ENCODE measurements at regions not wholly inside any gene's neighbourhood (a gene's known extent, or its start where the extent isn't known, plus 50 kb on each side); places are given as distances from the start of the nearest gene placed in this dataset.

- CTCF ChIA-PET, result no interaction called here
- TF ChIP-seq TCF7L2 (IDR thresholded peaks at IDR 0.05; ENCODE audit: borderline replicate concordance, low read depth, low read length), result no peak
- TF ChIP-seq SCRT2 (tag by site-specific recombination; IDR thresholded peaks at IDR 0.05), result peak; percentile 69; the same call in 1 of the 2 replicates
- peak; percentile 69 for TF ChIP-seq SCRT1 (tag by site-specific recombination; IDR thresholded peaks at IDR 0.05; ENCODE audit: borderline replicate concordance)
These were observed 137.9 kb upstream of the CPSF6 start for GRCh38 chr12:69101505-69101904.

GRCh38 chr12:69102856-69103255 lies 136.5 kb upstream of the CPSF6 start:
- no peak overlapping the region for H3K4me3 ChIP-seq (ENCODE audit: low read depth, low read length)
- peaks cover 19% of the 10 kb centered on the region for H3K4me1 ChIP-seq (ENCODE audit: control insufficient read depth, insufficient read depth, low read length)
- H3K36me3 ChIP-seq (ENCODE audit: control insufficient read depth in 2 of 2, insufficient read depth in 1 of 2, low read length in 2 of 2), result no peaks in the 10 kb centered on the region
- CTCF ChIA-PET, result interaction anchor here (0.6 kb wide), 1 partner anchor 51 kb away, joined by 3 read pairs; no protein-coding TSS in a partner anchor
- no peak for TF ChIP-seq KLF17 (tag by site-specific recombination; IDR thresholded peaks at IDR 0.05)
- TF ChIP-seq ZNF18 (tag by site-specific recombination; IDR thresholded peaks at IDR 0.05), result no peak
- TF ChIP-seq ZNF473 (tag by site-specific recombination; IDR thresholded peaks at IDR 0.05), result no peak
- TF ChIP-seq MZF1 (tag by site-specific recombination; IDR thresholded peaks at IDR 0.05; ENCODE audit: borderline replicate concordance), result no peak
- no peak for TF ChIP-seq ZNF585B (tag by site-specific recombination; IDR thresholded peaks at IDR 0.05)
- no peak for TF ChIP-seq ZNF629 (tag by site-specific recombination; IDR thresholded peaks at IDR 0.05)
- no peak for TF ChIP-seq ZSCAN18 (tag by site-specific recombination; IDR thresholded peaks at IDR 0.05)
- no peak for TF ChIP-seq ZFP3 (tag by site-specific recombination; IDR thresholded peaks at IDR 0.05; ENCODE audit: low read depth)
- no peaks in the 10 kb centered on the region for H3K9me3 ChIP-seq (ENCODE audit: control insufficient read depth, insufficient read depth, low read depth, low read length)
- POLR2A ChIA-PET, result no interaction called here
- H3K27ac ChIP-seq (ENCODE audit: extremely low read depth, low read depth, low read length), result no peak overlapping the region

More at GRCh38 chr12:69101505-69101904, 137.9 kb upstream of the CPSF6 start:
- POLR2A ChIA-PET, result no interaction called here
- Histone ChIP-seq H3K9me3 (ENCODE audit: control insufficient read depth, insufficient read depth, low read depth, low read length) (no peaks in the 10 kb centered on the region), H3K36me3 (ENCODE audit: control insufficient read depth in 2 of 2, insufficient read depth in 1 of 2, low read length in 2 of 2) (no peaks in the 10 kb centered on the region), H3K27ac (ENCODE audit: extremely low read depth, low read depth, low read length) (no peak overlapping the region), H3K4me3 (ENCODE audit: low read depth, low read length) (no peak overlapping the region), H3K4me1 (ENCODE audit: control insufficient read depth, insufficient read depth, low read length) (peaks cover 22% of the 10 kb centered on the region)

GRCh38 chr12:69105101-69105962 lies 134.0 kb upstream of the CPSF6 start:
- peak overlapping the region; percentile 64 for H3K27ac ChIP-seq (ENCODE audit: extremely low read depth, low read depth, low read length)
- TF ChIP-seq BCL11A (tag by site-specific recombination; IDR thresholded peaks at IDR 0.05; ENCODE audit: low read depth) (no peak), IKZF3 (tag by site-specific recombination; IDR thresholded peaks at IDR 0.05) (no peak), ZFP3 (tag by site-specific recombination; IDR thresholded peaks at IDR 0.05; ENCODE audit: low read depth) (no peak), ZNF776 (tag by site-specific recombination; IDR thresholded peaks at IDR 0.05; ENCODE audit: borderline replicate concordance) (no peak), ZBTB7A (tag by site-specific recombination; IDR thresholded peaks at IDR 0.05; ENCODE audit: low read depth) (no peak), ZXDB (tag by site-specific recombination; IDR thresholded peaks at IDR 0.05) (peak; percentile 76), AEBP2 (tag by site-specific recombination; IDR thresholded peaks at IDR 0.05; ENCODE audit: borderline replicate concordance) (no peak), ZNF132 (tag by site-specific recombination; IDR thresholded peaks at IDR 0.05; ENCODE audit: borderline replicate concordance) (no peak), EGR2 (tag by site-specific recombination; IDR thresholded peaks at IDR 0.05; ENCODE audit: low read depth) (no peak), ZBTB26 (tag by site-specific recombination; optimal IDR thresholded peaks at IDR 0.05) (no peak), KLF10 (tag by site-specific recombination; IDR thresholded peaks at IDR 0.05) (no peak), ZNF354C (tag by site-specific recombination; IDR thresholded peaks at IDR 0.05; ENCODE audit: borderline replicate concordance, low read depth) (no peak), ZNF843 (tag by site-specific recombination; IDR thresholded peaks at IDR 0.05) (peak; percentile 72), SCRT1 (tag by site-specific recombination; IDR thresholded peaks at IDR 0.05; ENCODE audit: borderline replicate concordance) (peak; percentile 70; the same call in 1 of the 2 replicates)

More at GRCh38 chr12:69105101-69105962, 134.0 kb upstream of the CPSF6 start:
- Histone ChIP-seq H3K9me3 (ENCODE audit: control insufficient read depth, insufficient read depth, low read depth, low read length) (no peaks in the 10 kb centered on the region), H3K4me3 (ENCODE audit: low read depth, low read length) (no peak overlapping the region), H3K4me1 (ENCODE audit: control insufficient read depth, insufficient read depth, low read length) (peaks cover 19% of the 10 kb centered on the region), H3K36me3 (ENCODE audit: control insufficient read depth in 2 of 2, insufficient read depth in 1 of 2, low read length in 2 of 2) (no peaks in the 10 kb centered on the region)
- ChIA-PET POLR2A (interaction anchor here (0.7 kb wide), 1 partner anchor 1458 kb away, joined by 3 read pairs; no protein-coding TSS in a partner anchor), CTCF (interaction anchor here (0.6 to 0.8 kb wide), 2 partner anchors 49 to 53 kb away, joined by 3 to 5 read pairs; no protein-coding TSS in a partner anchor)

All from HEK293 (cell line).